Upper lobe of left lung (tissue), 4 donors: ENCODE measurements at regions not wholly inside any gene's neighbourhood (a gene's known extent, or its start where the extent isn't known, plus 50 kb on each side); places are given as distances from the start of the nearest gene placed in this dataset.

ENCODE experiments used
- POLR2A ChIP-seq, 4 donors: fragments of 450-650 bp; IDR thresholded peaks; one replicate each; pipeline ENCODE4 v1.5.1; 2016 to 2017; ENCODE audit warnings: antibody characterized with exemption in 4 of 4, mild to moderate bottlenecking in 2 of 4
- TF ChIP-seq, protein P1 (sequence below), 6 experiments: fragments of 450-650 bp in 4 of 6; fragments of 200-600 bp in 2 of 6; sonication (generic) in 2 of 6; IDR thresholded peaks; one replicate each; pipeline ENCODE4 v1.5.1; 2016 to 2019; ENCODE audit warnings: antibody characterized with exemption in 6 of 6

GRCh38 chr14:100394886-100395672 lies 71.9 kb downstream of the SLC25A47 start:
- TF ChIP-seq, protein P1, sequence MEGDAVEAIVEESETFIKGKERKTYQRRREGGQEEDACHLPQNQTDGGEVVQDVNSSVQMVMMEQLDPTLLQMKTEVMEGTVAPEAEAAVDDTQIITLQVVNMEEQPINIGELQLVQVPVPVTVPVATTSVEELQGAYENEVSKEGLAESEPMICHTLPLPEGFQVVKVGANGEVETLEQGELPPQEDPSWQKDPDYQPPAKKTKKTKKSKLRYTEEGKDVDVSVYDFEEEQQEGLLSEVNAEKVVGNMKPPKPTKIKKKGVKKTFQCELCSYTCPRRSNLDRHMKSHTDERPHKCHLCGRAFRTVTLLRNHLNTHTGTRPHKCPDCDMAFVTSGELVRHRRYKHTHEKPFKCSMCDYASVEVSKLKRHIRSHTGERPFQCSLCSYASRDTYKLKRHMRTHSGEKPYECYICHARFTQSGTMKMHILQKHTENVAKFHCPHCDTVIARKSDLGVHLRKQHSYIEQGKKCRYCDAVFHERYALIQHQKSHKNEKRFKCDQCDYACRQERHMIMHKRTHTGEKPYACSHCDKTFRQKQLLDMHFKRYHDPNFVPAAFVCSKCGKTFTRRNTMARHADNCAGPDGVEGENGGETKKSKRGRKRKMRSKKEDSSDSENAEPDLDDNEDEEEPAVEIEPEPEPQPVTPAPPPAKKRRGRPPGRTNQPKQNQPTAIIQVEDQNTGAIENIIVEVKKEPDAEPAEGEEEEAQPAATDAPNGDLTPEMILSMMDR (IDR thresholded peaks at IDR 0.05) = no peak
- TF ChIP-seq POLR2A (IDR thresholded peaks at IDR 0.05) = no peak
